ENCODE measurements at regions not wholly inside any gene's neighbourhood (a gene's known extent, or its start where the extent isn't known, plus 50 kb on each side); places are given as distances from the start of the nearest gene placed in this dataset.

GRCh38 chr13:105334211-105334610, 1201.3 kb downstream of the EFNB2 start:
- TF ChIP-seq CTCF (IDR thresholded peaks at IDR 0.05; ENCODE audit: low read depth, low read length, poor library complexity, severe bottlenecking) (no peak), EZH2phosphoT487 (IDR thresholded peaks at IDR 0.05; ENCODE audit: borderline replicate concordance, low read length) (no peak)
